HG03457 (cell line): ENCODE measurements at regions not wholly inside any gene's neighbourhood (a gene's known extent, or its start where the extent isn't known, plus 50 kb on each side); places are given as distances from the start of the nearest gene placed in this dataset.
"Not testable (repeated sequence)": the region's sequence is repeated elsewhere in the genome, so short reads cannot be mapped to it uniquely, and the experiment has no call there.

Source experiments
- ATAC-seq: cut with Tn5 transposase; IDR thresholded peaks from one replicate; pipeline ENCODE4 v1.9.1; 2021; ENCODE audit warnings: moderate number of reproducible peaks; ENCODE audit not compliant: unreplicated experiment

GRCh38 chr15:36160351-36160750 lies 419.1 kb upstream of the CDIN1 start:
- no peak for ATAC-seq

GRCh38 chr15:36161108-36161507 lies 418.3 kb upstream of the CDIN1 start:
- no peak for ATAC-seq

- no peak for ATAC-seq
These were observed 417.6 kb upstream of the CDIN1 start for GRCh38 chr15:36161771-36162212.

- not testable (repeated sequence) for ATAC-seq
These were observed 415.4 kb upstream of the CDIN1 start for GRCh38 chr15:36163983-36164382.

- no peak for ATAC-seq
These were observed 406.5 kb upstream of the CDIN1 start for GRCh38 chr15:36172955-36173354.

GRCh38 chr15:36175186-36175740 lies 404.2 kb upstream of the CDIN1 start:
- ATAC-seq: no peak

- no peak for ATAC-seq
These were observed 403.6 kb upstream of the CDIN1 start for GRCh38 chr15:36175741-36176291.

GRCh38 chr15:36177590-36178302 lies 401.7 kb upstream of the CDIN1 start:
- ATAC-seq: no peak

- ATAC-seq: no peak
These were observed 401.2 kb upstream of the CDIN1 start for GRCh38 chr15:36178303-36178633.

GRCh38 chr15:36183201-36183600 lies 396.2 kb upstream of the CDIN1 start:
- no peak for ATAC-seq

GRCh38 chr15:36185438-36185837 lies 394.0 kb upstream of the CDIN1 start:
- ATAC-seq: no peak

- ATAC-seq: no peak
These were observed 393.6 kb upstream of the CDIN1 start for GRCh38 chr15:36185845-36186244.

- ATAC-seq: no peak
These were observed 393.1 kb upstream of the CDIN1 start for GRCh38 chr15:36186376-36186775.

GRCh38 chr15:36191459-36191858 lies 388.0 kb upstream of the CDIN1 start:
- ATAC-seq: no peak

GRCh38 chr15:36195361-36196007 lies 383.9 kb upstream of the CDIN1 start:
- not testable (repeated sequence) for ATAC-seq

- ATAC-seq: no peak
These were observed 370.4 kb upstream of the CDIN1 start for GRCh38 chr15:36208868-36209582.

GRCh38 chr15:36210426-36210825 lies 369.0 kb upstream of the CDIN1 start:
- no peak for ATAC-seq

- ATAC-seq: no peak
These were observed 361.1 kb upstream of the CDIN1 start for GRCh38 chr15:36218322-36218721.

GRCh38 chr15:36218991-36219390 lies 360.4 kb upstream of the CDIN1 start:
- no peak for ATAC-seq

- no peak for ATAC-seq
These were observed 357.4 kb upstream of the CDIN1 start for GRCh38 chr15:36221992-36222391.

GRCh38 chr15:36230776-36231175 lies 348.6 kb upstream of the CDIN1 start:
- ATAC-seq: no peak
